HT-29 (cell line): ENCODE measurements at regions not wholly inside any gene's neighbourhood (a gene's known extent, or its start where the extent isn't known, plus 50 kb on each side); places are given as distances from the start of the nearest gene placed in this dataset.

Experiments used
- DNase-seq: peaks from one replicate; pipeline ENCODE4 v3.0.0-alpha.2; 2015; ENCODE audit warnings: low spot score

- DNase-seq = no peak
These were observed 56.4 kb downstream of the CRYGS start for GRCh38 chr3:186487819-186488218.

- no peak for DNase-seq
These were observed 57.1 kb downstream of the CRYGS start for GRCh38 chr3:186487037-186487436.

- DNase-seq = no peak
These were observed 60.4 kb downstream of the CRYGS start for GRCh38 chr3:186483611-186484340.

- DNase-seq = no peak
These were observed 62.7 kb downstream of the CRYGS start for GRCh38 chr3:186481526-186481925.

GRCh38 chr3:186477876-186478275 lies 66.3 kb downstream of the CRYGS start:
- no peak for DNase-seq

GRCh38 chr3:186477033-186477432 lies 67.1 kb downstream of the CRYGS start:
- no peak for DNase-seq

GRCh38 chr3:186476541-186476940 lies 67.6 kb downstream of the CRYGS start:
- DNase-seq = no peak

- DNase-seq = no peak
These were observed 68.1 kb downstream of the CRYGS start for GRCh38 chr3:186476044-186476468.

GRCh38 chr3:186473166-186473565 lies 71.0 kb downstream of the CRYGS start:
- no peak for DNase-seq

- no peak for DNase-seq
These were observed 71.6 kb downstream of the CRYGS start for GRCh38 chr3:186472456-186473008.

- no peak for DNase-seq
These were observed 72.4 kb downstream of the CRYGS start for GRCh38 chr3:186471771-186472170.

GRCh38 chr3:186469525-186469924 lies 74.7 kb downstream of the CRYGS start:
- no peak for DNase-seq

GRCh38 chr3:186467969-186468368 lies 76.2 kb downstream of the CRYGS start:
- no peak for DNase-seq

- no peak for DNase-seq
These were observed 77.7 kb downstream of the CRYGS start for GRCh38 chr3:186466391-186466974.

GRCh38 chr3:186465508-186465907 lies 78.7 kb downstream of the CRYGS start:
- DNase-seq = no peak

GRCh38 chr3:186464424-186465093 lies 79.6 kb downstream of the CRYGS start:
- no peak for DNase-seq

GRCh38 chr3:186461141-186461540 lies 83.0 kb downstream of the CRYGS start:
- no peak for DNase-seq

GRCh38 chr3:186459108-186459467 lies 85.1 kb downstream of the CRYGS start:
- DNase-seq = no peak

GRCh38 chr3:186458306-186459107 lies 85.7 kb downstream of the CRYGS start:
- no peak for DNase-seq

- DNase-seq = no peak
These were observed 86.9 kb downstream of the CRYGS start for GRCh38 chr3:186457236-186457635.

- DNase-seq = no peak
These were observed 87.4 kb downstream of the CRYGS start for GRCh38 chr3:186456731-186457191.
